HepG2 (cell line): ENCODE measurements at regions not wholly inside any gene's neighbourhood (a gene's known extent, or its start where the extent isn't known, plus 50 kb on each side); places are given as distances from the start of the nearest gene placed in this dataset.

Experiments used
- ATAC-seq: fragments of 200-7000 bp; cut with Tn5 transposase; 3 replicates; pipeline ENCODE4 v1.9.1; 2020; ENCODE audit warnings: mild to moderate bottlenecking, moderate library complexity
- BruUV-seq: library from RNA; stranded (reverse); fragments of 400-500 nt; replicated peaks from 2 replicates; lab custom pipeline; 2021; lab: Mats Ljungman, UMichigan
- CTCF ChIA-PET: fragments of 300-600 bp; formaldehyde crosslinking; extraction: SDS; loops from one replicate; lab custom pipeline; 2021; ENCODE audit warnings: low total read pairs, inconsistent platforms, low intra/inter-chr PET ratio; lab: Yijun Ruan, JAX
- POLR2A ChIA-PET: fragments of 350-600 bp; sonication (Branson Sonifier 250); formaldehyde crosslinking; loops from one replicate; lab custom pipeline; 2020; ENCODE audit warnings: antibody characterized with exemption, inconsistent platforms; lab: Yijun Ruan, JAX
- DNase-seq: peaks from one replicate; pipeline ENCODE4 v3.0.0-alpha.2; 2015; ENCODE audit warnings: low spot score
- FAIRE-seq: peaks from 3 replicates; lab custom pipeline; 2011; peaks lifted over from hg19 to GRCh38; lab: Jason Lieb, UNC
- H2AFZ ChIP-seq: one replicate; pipeline ENCODE4 v1.6.1; 2011; ENCODE audit warnings: low read length, inconsistent platforms
- H3K27ac ChIP-seq: fragments of 300-600 bp; 3 replicates; pipeline ENCODE4 v1.8.0; 2011; ENCODE audit warnings: mixed run types, mild to moderate bottlenecking, mixed read lengths, low read length, inconsistent platforms; ENCODE audit not compliant: insufficient read depth; ENCODE audit errors: extremely low read length
- H3K27me3 ChIP-seq, 2 experiments: fragments of 200-600 bp in 1 of 2; 2 replicates in 1 of 2; 3 replicates in 1 of 2; pipeline versions ENCODE4 v1.6.0 to v1.8.0; 2011; ENCODE audit warnings: low read length in 2 of 2, mild to moderate bottlenecking in 2 of 2, moderate library complexity in 2 of 2, inconsistent platforms in 1 of 2; ENCODE audit not compliant: insufficient read depth in 2 of 2, control insufficient read depth in 1 of 2
- H3K36me3 ChIP-seq, 2 experiments: fragments of 200-600 bp in 1 of 2; replicated peaks in 1 of 2; 2 replicates in 1 of 2; 3 replicates in 1 of 2; pipeline versions ENCODE4 v1.5.1 to v1.8.0; 2011; ENCODE audit warnings: low read length in 2 of 2, inconsistent platforms in 1 of 2; ENCODE audit not compliant: insufficient read depth in 2 of 2, control insufficient read depth in 1 of 2
- H3K4me1 ChIP-seq: 2 replicates; pipeline ENCODE4 v1.5.1; 2012; ENCODE audit warnings: low read length, inconsistent platforms; ENCODE audit not compliant: insufficient read depth
- H3K4me2 ChIP-seq: 2 replicates; pipeline ENCODE4 v1.6.0; 2011; ENCODE audit warnings: low read depth, low read length, inconsistent platforms
- H3K4me3 ChIP-seq, 3 experiments: fragments of 200-600 bp in 1 of 3; sonication (generic), shearing (Covaris generic) in 1 of 3; replicated peaks in 1 of 3; 2 replicates each; pipeline ENCODE4 v1.5.1; 2011 to 2016; ENCODE audit warnings: low read length in 3 of 3, inconsistent platforms in 2 of 3, low read depth in 2 of 3, mild to moderate bottlenecking in 2 of 3, control low read depth in 1 of 3, mixed read lengths in 1 of 3; ENCODE audit not compliant: insufficient read depth in 1 of 3
- H3K79me2 ChIP-seq: one replicate; pipeline ENCODE4 v1.6.1; 2011; ENCODE audit warnings: low read length, inconsistent platforms; ENCODE audit not compliant: insufficient read depth
- H3K9ac ChIP-seq: 2 replicates; pipeline ENCODE4 v1.6.0; 2011; ENCODE audit warnings: mild to moderate bottlenecking, low read depth, low read length, inconsistent platforms; ENCODE audit not compliant: insufficient read depth
- H3K9me3 ChIP-seq: 2 replicates; pipeline ENCODE4 v1.5.1; 2012; ENCODE audit warnings: mild to moderate bottlenecking, low read length
- H4K20me1 ChIP-seq: 2 replicates; pipeline ENCODE4 v1.6.0; 2011; ENCODE audit warnings: inconsistent platforms, mild to moderate bottlenecking, low read length, moderate library complexity; ENCODE audit not compliant: insufficient read depth
- GATAD2A ChIP-seq: IDR thresholded peaks from 2 replicates; pipeline ENCODE4 v1.6.1; 2016
- SP140L ChIP-seq: sonication (generic); formaldehyde crosslinking; IDR thresholded peaks from 2 replicates; pipeline ENCODE4 v1.4.0; 2020; ENCODE audit warnings: missing genetic modification reagents, borderline replicate concordance
- TAF1 ChIP-seq: sonication (generic); formaldehyde crosslinking; IDR thresholded peaks from 2 replicates; pipeline ENCODE4 v1.4.0; 2020; ENCODE audit warnings: missing genetic modification reagents
- XRCC5 ChIP-seq: fragments of 200-400 bp; formaldehyde crosslinking; optimal IDR thresholded peaks from 2 replicates; pipeline ENCODE3; 2017; ENCODE audit warnings: mild to moderate bottlenecking, low read length
- ZNF557 ChIP-seq: sonication (generic); formaldehyde crosslinking; IDR thresholded peaks from 2 replicates; pipeline ENCODE4 v1.4.0; 2020; ENCODE audit warnings: missing genetic modification reagents
- ZNF768 ChIP-seq: sonication (generic); formaldehyde crosslinking; IDR thresholded peaks from 2 replicates; pipeline ENCODE4 v1.4.0; 2020; ENCODE audit warnings: missing genetic modification reagents
- WGBS: methylation state at CpG from one replicate; pipeline ENCODE4 v1.1.6; 2017; ENCODE audit warnings: low lambda C conversion rate; 5-methylcytosine and 5-hydroxymethylcytosine counted together
- in situ Hi-C: cut with HindIII; loops from 2 replicates; pipeline ENCODE4 v1.10.0; 2017; ENCODE audit warnings: low pct_unique_long_range_greater_than_20kb; ENCODE audit not compliant: extremely low pct_ligation_motif_present
- intact Hi-C: fragments of 100-400 bp; cut with micrococcal nuclease; formaldehyde crosslinking; loops from one replicate; pipeline ENCODE4 v1.10.0; 2022; ENCODE audit not compliant: unreplicated experiment
- TF ChIP-seq, protein P1 (sequence below): sonication (generic); formaldehyde crosslinking; IDR thresholded peaks from 2 replicates; pipeline ENCODE4 v1.4.0; 2020; ENCODE audit warnings: missing genetic modification reagents, mild to moderate bottlenecking, borderline replicate concordance

- H3K36me3 ChIP-seq: no peaks in the 10 kb centered on the region
- H3K27ac ChIP-seq: no peak overlapping the region
- POLR2A ChIA-PET: interaction anchor here (1.8 kb wide), 1 partner anchor 10 kb away, joined by 5 read pairs; no protein-coding TSS in a partner anchor
- in situ Hi-C loops (loop anchor here (10.0 to 25.0 kb wide), 2 partner anchors 496 to 893 kb away; no protein-coding TSS in a partner anchor), intact Hi-C loops (no loop called here)
- H4K20me1 ChIP-seq: no peaks in the 10 kb centered on the region
- H3K4me3 ChIP-seq: no peak overlapping the region
- H3K27me3 ChIP-seq: peaks cover 0 to 24% of the 10 kb centered on the region in 2 experiments; a peak in 3 of 5 replicates
- no peak for FAIRE-seq
- no peak for ATAC-seq
- peaks cover 49% of the 10 kb centered on the region for H3K4me1 ChIP-seq
- 34% methylated on average over 3 of the region's 3 CpGs for WGBS
- TF ChIP-seq XRCC5 (no peak), ZNF768 (no peak), SP140L (CRISPR knock-in tag) (no peak), TAF1 (CRISPR knock-in tag) (no peak), GATAD2A (CRISPR knock-in tag) (no peak), ZNF557 (CRISPR knock-in tag) (no peak)
- TF ChIP-seq, protein P1, sequence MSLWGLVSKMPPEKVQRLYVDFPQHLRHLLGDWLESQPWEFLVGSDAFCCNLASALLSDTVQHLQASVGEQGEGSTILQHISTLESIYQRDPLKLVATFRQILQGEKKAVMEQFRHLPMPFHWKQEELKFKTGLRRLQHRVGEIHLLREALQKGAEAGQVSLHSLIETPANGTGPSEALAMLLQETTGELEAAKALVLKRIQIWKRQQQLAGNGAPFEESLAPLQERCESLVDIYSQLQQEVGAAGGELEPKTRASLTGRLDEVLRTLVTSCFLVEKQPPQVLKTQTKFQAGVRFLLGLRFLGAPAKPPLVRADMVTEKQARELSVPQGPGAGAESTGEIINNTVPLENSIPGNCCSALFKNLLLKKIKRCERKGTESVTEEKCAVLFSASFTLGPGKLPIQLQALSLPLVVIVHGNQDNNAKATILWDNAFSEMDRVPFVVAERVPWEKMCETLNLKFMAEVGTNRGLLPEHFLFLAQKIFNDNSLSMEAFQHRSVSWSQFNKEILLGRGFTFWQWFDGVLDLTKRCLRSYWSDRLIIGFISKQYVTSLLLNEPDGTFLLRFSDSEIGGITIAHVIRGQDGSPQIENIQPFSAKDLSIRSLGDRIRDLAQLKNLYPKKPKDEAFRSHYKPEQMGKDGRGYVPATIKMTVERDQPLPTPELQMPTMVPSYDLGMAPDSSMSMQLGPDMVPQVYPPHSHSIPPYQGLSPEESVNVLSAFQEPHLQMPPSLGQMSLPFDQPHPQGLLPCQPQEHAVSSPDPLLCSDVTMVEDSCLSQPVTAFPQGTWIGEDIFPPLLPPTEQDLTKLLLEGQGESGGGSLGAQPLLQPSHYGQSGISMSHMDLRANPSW: no peak
- TF ChIP-seq, all 625 proteins: peak for 0
- CTCF ChIA-PET: no interaction called here
- Histone ChIP-seq H3K4me2 (no peak overlapping the region), H3K9me3 (no peaks in the 10 kb centered on the region), H3K79me2 (no peaks in the 10 kb centered on the region), H2AFZ (no peak overlapping the region), H3K9ac (no peak overlapping the region)
- DNase-seq: no peak
- no TSS peak for BruUV-seq
These were observed 123.6 kb upstream of the SMAD3 start for GRCh38 chr15:66941791-66942190.
